ENCODE measurements at regions not wholly inside any gene's neighbourhood (a gene's known extent, or its start where the extent isn't known, plus 50 kb on each side); places are given as distances from the start of the nearest gene placed in this dataset.

DNA sequence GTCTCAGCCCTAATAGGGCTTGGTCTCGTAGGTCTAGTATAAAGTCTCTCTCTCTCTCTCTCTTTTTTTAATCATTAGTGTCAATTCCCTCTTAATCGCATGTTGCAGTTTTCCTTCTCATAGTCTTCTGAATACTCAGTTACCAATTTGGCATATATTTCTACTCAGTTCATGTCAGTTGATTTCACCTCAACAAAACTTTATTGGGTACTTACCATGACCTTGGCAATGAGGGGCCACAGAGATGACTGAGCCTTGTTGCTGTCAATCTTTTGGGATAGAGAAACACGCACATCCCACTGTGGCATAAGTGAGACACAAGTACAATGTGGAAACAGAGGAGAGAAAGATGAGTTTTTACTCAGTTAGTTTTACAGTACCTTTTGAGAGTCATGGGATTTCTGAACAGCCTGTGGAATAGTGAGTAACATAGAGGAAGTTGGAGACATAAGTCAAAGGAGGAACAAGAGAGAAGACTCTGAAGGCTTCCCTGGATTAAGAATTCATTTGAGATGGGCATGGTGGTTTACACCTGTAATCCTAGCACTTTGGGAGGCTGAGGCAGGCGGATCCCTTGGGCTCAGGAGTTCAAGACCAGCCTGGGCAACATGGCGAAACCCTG, 150.2 kb upstream of the CBLB start:
- TF ChIP-seq ZNF274 (IDR thresholded peaks at IDR 0.05; ENCODE audit: low read depth, low read length): no peak
- no peak overlapping the region for H3K4me3 ChIP-seq (ENCODE audit: low read length)

DNA sequence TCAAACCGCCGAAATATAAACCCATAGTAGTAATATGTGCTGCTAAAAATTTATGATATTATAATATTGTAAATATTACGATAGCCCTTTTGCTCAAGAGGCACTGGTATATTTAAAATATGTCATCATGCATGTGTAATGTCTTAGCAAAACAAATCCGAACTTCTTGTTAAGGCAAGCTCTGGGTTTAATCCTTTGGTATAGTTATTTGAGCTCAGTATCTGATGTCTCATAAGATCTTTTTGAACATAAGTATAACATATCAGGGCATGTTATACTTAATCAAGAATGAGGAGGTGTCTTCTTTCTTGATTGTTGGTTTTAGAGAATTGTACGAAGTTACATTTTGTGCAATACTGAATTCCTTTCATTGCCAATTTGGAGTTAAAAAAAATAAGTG, 154.1 kb upstream of the CBLB start:
- no peak for TF ChIP-seq ZNF274 (IDR thresholded peaks at IDR 0.05; ENCODE audit: low read depth, low read length)
- H3K4me3 ChIP-seq (ENCODE audit: low read length): no peak overlapping the region

DNA sequence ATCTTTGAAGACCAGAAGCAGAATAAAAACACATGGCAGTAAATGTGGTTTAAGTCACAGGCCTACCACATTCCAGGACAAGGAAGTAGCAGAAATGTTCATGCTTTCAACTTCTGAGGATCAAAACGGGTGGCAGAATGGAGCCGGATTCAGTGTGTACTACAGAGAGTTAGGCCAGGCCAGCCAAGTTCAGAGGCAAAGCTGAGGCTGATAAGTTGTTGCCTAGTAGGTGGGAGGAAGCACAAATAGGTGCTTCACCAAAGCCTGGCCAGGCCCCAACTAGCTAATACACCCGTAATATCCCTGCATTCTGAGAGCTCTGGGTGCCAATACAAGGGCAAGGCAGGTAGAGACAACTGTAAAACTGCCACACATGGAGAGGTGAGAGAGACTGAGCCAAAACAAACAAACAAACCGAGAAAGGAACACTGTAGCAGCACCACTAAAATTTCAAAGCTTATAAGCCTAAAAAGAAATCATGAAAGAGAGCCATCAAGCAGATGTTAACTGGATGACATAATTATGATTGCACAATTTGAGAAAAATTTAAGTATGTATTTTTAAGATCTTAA, 156.4 kb upstream of the CBLB start:
- TF ChIP-seq ZNF274 (IDR thresholded peaks at IDR 0.05; ENCODE audit: low read depth, low read length): no peak
- no peak overlapping the region for H3K4me3 ChIP-seq (ENCODE audit: low read length)

DNA sequence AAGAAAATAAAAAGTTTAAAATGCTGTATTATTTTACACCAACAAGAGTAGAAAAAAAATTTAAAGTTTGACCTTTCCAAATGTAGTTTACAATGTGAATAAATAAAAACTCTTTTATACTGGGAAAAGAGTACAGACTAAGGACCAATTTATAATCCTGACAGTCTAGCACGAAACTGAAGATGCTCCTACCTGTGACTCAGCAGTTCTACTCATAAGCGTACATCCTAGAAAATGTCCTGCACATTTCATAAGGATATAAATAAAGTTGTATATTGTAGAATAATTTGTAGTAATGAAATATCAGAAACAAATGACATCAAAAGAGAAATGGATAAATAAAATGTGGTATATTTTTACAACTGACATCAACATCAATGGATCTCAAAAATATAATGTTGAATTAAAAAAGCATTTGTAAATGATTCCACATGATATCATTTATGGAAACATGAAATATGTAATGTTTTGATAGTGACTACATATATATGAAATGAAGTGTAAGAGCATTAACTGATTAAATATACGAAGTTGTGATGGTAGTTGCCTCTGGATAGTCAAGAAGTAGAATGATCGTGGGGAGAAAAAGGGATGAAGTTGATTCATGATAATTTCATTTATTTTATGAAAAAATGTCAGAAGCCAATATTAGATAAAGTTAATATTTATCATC, 161.3 kb upstream of the CBLB start:
- TF ChIP-seq ZNF274 (IDR thresholded peaks at IDR 0.05; ENCODE audit: low read depth, low read length): no peak
- H3K4me3 ChIP-seq (ENCODE audit: low read length): no peak overlapping the region

DNA sequence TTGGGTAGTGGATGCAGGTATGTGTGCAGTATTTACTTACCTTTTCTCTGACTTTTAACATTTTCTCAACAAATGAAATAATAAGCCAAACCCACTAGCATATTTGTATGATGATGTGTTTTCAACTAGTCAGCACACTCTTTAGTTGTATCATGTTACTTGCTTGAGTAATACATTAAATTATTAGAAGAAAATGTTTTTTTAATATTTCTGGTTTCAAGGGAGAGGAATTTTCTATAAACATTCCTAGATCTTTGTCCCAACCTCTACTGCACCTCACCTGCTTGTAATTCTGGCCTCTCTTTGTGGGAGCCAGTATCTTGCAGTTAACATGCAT, 161.8 kb upstream of the CBLB start:
- H3K4me3 ChIP-seq (ENCODE audit: low read length): no peak overlapping the region
- TF ChIP-seq ZNF274 (IDR thresholded peaks at IDR 0.05; ENCODE audit: low read depth, low read length): no peak

DNA sequence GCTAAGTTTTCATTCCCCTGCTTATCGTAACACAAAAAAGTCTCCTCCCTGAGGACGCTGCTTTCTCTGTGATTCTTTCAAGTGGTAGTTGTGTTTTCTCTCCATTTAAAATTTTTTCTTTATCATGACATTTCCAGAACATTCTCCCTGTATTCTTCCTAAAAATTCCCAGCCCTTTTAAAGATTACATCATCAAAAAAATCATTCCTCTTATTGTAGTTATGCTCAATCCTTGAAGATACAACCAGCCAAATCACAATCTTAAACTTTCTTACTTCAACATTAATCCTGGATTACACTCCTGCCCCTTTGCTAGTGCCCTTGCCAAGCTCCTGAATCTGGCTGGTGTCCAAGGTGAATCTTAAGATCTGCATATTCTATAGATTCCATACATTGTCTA, 163.7 kb upstream of the CBLB start:
- no peak for TF ChIP-seq ZNF274 (IDR thresholded peaks at IDR 0.05; ENCODE audit: low read depth, low read length)

GRCh38 chr3:106033654-106034053, 164.8 kb upstream of the CBLB start:
- H3K4me3 ChIP-seq (ENCODE audit: low read length): no peak overlapping the region
- no peak for TF ChIP-seq ZNF274 (IDR thresholded peaks at IDR 0.05; ENCODE audit: low read depth, low read length)

More for the DNA sequence above, 163.7 kb upstream of the CBLB start:
- no peak overlapping the region for H3K4me3 ChIP-seq (ENCODE audit: low read length)

DNA sequence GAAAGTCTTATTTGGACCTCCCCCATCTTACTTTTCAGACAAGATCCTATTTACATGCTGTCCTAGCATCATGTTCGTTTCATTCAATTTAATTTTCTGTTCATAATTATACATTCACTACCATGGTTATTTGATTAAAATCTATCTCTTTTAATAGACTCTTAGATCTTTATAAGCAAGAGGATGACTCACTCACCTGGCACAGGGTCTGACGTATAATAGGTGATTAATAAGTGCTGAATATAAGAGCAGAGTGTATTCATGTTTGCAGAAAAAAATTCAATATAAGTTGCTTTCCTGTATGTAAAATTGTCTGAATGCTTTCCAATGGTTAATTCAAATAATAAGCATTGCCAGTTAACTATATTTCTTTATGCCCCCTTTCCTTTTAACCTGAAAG, 165.5 kb upstream of the CBLB start:
- H3K4me3 ChIP-seq (ENCODE audit: low read length): no peak overlapping the region
- no peak for TF ChIP-seq ZNF274 (IDR thresholded peaks at IDR 0.05; ENCODE audit: low read depth, low read length)

DNA sequence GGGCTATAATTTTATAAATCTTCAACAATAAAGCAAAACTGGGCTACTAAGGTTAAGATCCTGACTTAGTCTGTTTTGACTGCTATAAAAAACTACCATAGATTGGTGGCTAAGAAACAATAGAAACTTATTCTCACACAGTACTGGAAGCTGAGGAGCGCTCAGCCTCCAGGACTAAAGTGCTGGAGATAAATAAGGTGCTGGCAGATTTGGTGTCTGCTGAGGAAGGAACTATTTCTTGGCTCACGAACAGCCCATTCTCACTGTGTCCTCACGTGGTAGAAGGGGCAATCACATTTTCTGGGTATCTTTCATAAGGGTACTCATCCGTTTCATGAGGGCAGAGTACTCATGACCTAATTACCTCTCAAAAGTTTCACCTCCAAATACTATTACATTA, 166.8 kb upstream of the CBLB start:
- TF ChIP-seq ZNF274 (IDR thresholded peaks at IDR 0.05; ENCODE audit: low read depth, low read length): no peak

DNA sequence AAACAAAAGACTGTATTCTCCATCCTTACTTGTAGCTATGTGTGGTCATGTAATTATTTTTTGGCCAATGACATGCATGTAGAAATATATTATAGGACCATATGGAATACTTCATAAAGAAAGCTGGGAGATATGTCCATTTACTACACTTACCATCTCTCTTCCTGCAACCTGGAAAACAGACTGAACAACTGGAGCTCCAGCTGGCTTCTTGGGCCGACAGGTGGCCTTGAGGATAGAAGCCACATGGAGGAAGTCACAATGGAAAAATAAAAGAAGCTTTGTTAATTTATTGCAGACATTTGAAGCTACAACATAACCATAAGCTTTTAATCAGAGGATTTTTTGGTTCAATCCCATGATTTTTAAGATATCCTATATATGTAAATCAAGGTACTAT, 167.9 kb upstream of the CBLB start:
- H3K4me3 ChIP-seq (ENCODE audit: low read length): no peak overlapping the region
- no peak for TF ChIP-seq ZNF274 (IDR thresholded peaks at IDR 0.05; ENCODE audit: low read depth, low read length)

More for the DNA sequence above, 166.8 kb upstream of the CBLB start:
- H3K4me3 ChIP-seq (ENCODE audit: low read length): no peak overlapping the region

DNA sequence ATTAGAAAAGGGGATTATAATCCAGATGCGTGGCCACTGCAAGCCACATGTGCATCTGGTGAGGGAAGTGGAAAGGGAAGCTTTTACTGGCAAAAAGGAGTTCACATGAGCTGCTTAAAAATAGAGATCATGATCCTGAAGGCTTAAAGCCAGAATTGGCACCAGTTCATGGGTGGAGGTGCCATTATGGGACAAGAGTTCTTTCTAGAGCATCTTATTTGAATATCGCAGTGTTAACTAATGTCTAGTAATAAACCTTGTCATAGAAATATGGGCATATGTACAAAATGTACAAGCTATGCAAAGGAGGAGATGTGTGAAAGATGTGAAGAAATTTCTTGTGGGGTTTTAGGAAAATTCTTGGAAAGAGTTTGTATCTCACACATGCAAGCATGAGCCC, 178.4 kb upstream of the CBLB start:
- no peak for TF ChIP-seq ZNF274 (IDR thresholded peaks at IDR 0.05; ENCODE audit: low read depth, low read length)
- H3K4me3 ChIP-seq (ENCODE audit: low read length): no peak overlapping the region

GRCh38 chr3:106048946-106049481, 180.2 kb upstream of the CBLB start:
- H3K4me3 ChIP-seq (ENCODE audit: low read length): no peak overlapping the region
- no peak for TF ChIP-seq ZNF274 (IDR thresholded peaks at IDR 0.05; ENCODE audit: low read depth, low read length)

DNA sequence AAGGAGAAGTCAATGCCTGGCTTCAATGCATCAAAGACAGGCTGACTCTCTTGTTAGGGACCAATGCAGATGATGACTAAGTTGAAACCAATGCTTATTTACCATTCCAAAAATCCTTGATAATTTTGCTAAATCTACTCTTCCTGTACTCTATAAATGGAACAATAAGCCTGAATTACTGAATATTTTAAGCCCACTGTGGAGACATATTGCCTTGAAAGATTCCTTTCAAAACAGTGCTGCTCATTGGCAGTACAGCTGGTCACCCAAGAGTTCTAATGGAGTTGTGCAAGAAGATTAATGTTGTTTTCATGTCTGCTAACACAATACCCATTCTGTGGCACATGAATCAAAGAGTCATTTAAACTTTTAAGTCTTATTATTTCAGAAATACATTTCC, 181.0 kb upstream of the CBLB start:
- no peak for TF ChIP-seq ZNF274 (IDR thresholded peaks at IDR 0.05; ENCODE audit: low read depth, low read length)
- H3K4me3 ChIP-seq (ENCODE audit: low read length): no peak overlapping the region

GRCh38 chr3:106056931-106057330, 188.1 kb upstream of the CBLB start:
- TF ChIP-seq ZNF274 (IDR thresholded peaks at IDR 0.05; ENCODE audit: low read depth, low read length): no peak

DNA sequence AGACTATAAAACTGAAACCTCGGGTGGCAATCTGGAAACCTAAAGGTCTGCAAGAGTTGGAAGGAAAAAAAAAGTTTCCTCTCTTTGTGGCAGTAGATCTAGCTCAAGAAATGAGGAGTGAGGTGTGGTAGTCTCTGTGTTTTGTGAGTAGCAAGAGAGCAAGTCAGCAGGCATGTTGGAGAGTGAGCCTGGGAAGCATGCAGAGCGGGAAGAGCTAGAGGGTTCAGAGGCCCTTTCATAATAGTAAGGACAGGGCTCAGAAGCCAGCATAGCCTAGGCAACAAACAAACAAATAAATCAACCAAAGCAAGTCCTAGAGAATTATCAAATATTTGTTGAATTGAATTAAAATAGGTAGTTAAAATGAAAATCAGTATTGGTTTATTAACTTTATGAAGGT, 189.7 kb upstream of the CBLB start:
- no peak for TF ChIP-seq ZNF274 (IDR thresholded peaks at IDR 0.05; ENCODE audit: low read depth, low read length)
- no peak overlapping the region for H3K4me3 ChIP-seq (ENCODE audit: low read length)

More at GRCh38 chr3:106056931-106057330, 188.1 kb upstream of the CBLB start:
- H3K4me3 ChIP-seq (ENCODE audit: low read length): no peak overlapping the region

All from GM08714 (cell line).